ENCODE measurements at regions not wholly inside any gene's neighbourhood (a gene's known extent, or its start where the extent isn't known, plus 50 kb on each side); places are given as distances from the start of the nearest gene placed in this dataset.

GRCh38 chr6:159359581-159360297, 190.5 kb downstream of the FNDC1 start:
- TF ChIP-seq CTCF (IDR thresholded peaks at IDR 0.05) (no peak), POLR2A (IDR thresholded peaks at IDR 0.05) (no peak)
